HepG2 (cell line): ENCODE measurements at regions not wholly inside any gene's neighbourhood (a gene's known extent, or its start where the extent isn't known, plus 50 kb on each side); places are given as distances from the start of the nearest gene placed in this dataset.
"Not testable (repeated sequence)": the region's sequence is repeated elsewhere in the genome, so short reads cannot be mapped to it uniquely, and the experiment has no call there.

Experiments used
- CTCF ChIP-seq: sonication (generic); formaldehyde crosslinking; IDR thresholded peaks from 2 replicates; pipeline ENCODE4 v1.5.0; 2020; ENCODE audit warnings: mild to moderate bottlenecking, missing genetic modification reagents, moderate library complexity
- ZBTB21 ChIP-seq: sonication (generic); formaldehyde crosslinking; IDR thresholded peaks from 2 replicates; pipeline ENCODE4 v1.4.0; 2020; ENCODE audit warnings: missing genetic modification reagents

- not testable (repeated sequence) for TF ChIP-seq CTCF, ZBTB21 (CRISPR knock-in tag)
Observed at GRCh38 chr18:37832010-37832695, 266.6 kb upstream of the CELF4 start.
